GM21786 (cell line): ENCODE measurements at regions not wholly inside any gene's neighbourhood (a gene's known extent, or its start where the extent isn't known, plus 50 kb on each side); places are given as distances from the start of the nearest gene placed in this dataset.
"Not testable (repeated sequence)": the region's sequence is repeated elsewhere in the genome, so short reads cannot be mapped to it uniquely, and the experiment has no call there.

Source experiments
- ATAC-seq: cut with Tn5 transposase; IDR thresholded peaks from one replicate; pipeline ENCODE4 v1.9.1; 2021; ENCODE audit not compliant: unreplicated experiment

DNA sequence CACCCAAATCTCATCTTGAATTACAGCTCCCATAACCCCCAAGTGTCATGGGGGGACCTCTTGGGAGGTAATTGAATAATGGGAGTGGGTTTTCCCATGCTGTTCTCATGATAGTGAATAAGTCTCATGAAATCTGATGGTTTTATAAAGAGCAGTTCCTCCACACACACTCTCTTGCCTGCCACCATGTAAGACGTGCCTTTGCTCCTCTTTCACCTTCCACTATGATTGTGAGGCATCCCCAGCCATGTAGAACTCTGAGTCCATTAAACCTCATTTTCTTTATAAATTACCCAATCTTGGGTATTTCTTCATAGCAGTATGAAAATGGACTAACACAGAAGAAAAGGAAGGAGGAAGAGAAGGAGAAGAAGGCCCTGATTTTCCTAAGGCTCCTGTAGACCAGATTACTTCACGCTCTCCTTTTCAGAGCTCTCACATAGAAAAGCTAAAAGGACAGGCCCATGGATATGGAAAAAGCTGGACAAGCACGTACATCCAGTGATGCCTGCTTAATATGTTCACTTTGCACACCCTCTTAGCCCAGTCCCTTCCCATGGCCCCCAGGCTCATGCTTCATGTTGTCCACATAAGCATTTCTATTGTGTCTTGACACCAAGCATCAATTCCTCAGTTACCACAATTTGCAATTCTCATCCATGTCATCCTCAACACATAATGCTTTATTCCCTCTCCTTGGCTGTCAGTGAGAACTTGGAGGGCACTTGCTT is 354.8 kb downstream of the CD83 start:
- no peak for ATAC-seq

DNA sequence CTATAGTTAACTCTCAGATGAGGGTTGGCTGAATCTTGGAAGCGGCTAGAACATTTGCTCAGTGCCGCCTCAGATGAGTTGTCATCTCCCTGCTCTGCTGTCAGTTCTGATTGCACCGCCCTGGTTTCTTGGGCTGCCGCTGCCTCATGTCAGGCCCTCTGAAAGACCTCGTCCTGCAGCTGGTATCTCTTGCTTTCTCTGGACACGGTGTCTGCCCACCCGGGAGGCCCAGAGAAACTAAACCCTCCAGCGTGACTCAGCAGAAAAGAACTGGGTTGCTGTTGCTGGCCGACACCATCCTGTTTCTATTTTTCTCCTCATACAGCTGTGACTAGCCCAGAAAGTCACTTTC is 355.4 kb downstream of the CD83 start:
- no peak for ATAC-seq

DNA sequence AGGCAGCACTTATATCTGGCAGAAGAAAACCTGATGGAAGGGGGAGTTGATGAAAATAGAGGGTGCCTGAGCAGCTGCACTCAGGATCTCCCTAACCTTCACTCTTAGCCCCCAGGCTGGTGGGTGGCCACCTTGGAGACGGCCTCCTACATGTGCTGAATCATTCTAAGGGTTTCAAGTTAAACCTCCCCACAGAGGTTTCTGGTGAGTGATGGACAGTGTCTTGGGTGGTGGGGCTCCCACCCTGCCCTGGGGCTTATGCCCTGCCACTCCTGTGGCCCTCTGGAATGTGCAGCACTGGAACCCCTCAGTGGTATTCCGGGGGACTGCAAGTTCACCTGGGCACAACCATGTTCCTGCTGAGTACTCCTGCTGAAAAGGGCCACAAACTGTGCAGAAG is 357.2 kb downstream of the CD83 start:
- ATAC-seq = no peak

DNA sequence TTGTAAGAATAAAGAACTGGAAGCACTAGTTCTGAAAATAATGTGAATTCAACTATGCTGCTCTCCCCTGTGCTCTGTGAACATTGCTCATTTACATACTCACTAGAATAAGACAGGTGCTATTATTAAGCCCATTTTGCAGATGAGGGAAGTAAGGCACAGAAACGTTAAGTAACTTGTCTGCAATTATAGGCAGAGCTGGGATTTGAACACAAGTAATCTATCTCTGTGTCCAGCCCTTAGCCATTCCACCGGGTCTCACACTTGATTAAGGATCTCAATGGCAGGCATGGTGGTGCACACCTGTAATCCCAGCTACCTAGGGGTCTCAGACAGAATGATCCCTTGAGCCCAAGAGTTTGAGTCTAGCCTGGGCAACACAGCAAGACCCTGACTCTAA is 357.7 kb downstream of the CD83 start:
- ATAC-seq = no peak

DNA sequence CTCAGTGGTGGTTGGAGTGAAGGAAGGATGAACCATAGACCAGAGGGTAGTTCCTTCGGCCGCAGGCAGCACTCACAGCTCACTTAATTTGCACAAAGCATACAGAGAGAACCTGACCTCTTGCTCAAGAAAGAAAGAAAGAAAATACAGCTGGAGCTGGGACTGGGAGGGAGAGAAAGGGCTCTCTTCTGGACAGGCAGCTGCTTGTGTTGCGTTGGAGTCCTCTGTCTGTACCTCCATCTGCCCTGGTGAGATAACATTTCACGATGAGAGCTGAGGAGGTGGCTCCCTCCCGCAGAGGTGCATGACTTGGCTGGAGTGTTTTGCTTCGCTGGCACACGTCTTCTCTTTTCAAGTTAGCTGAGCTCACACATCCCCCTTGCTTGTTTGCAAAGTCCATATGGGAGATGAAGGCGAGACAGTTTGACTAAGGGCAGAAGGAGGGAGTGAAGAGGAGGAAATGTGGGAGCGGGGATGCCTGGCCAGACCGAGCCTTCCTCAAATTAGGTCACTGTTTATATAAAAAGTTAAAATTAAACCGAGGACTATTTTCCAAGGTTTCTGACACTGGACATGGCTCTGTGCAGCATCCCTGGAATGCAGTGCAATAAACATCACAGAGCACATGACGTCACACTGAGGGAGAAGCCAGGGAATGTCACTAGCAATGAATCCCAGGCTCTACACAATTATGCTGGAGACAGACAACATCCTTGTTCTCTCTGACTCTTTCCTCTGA is 359.4 kb downstream of the CD83 start:
- ATAC-seq = no peak

DNA sequence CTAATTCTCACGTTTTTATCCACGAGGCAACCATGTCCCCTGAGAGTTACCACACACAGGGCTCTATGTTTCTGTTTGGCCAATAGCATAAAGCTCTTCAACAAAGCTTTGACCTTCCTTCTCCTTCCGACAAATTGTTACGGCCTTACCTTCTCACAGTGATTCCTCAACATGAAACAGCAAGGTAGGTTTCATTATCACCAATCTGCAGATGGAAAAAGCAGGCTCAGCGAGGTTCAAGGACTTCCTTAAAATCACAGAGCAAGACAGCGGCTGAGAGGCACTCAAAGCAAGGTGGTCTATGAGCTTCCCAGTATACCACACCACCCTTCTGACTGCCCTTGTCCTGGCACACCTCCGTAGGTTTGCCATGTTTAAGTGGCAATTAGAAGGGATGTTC is 360.0 kb downstream of the CD83 start:
- no peak for ATAC-seq

DNA sequence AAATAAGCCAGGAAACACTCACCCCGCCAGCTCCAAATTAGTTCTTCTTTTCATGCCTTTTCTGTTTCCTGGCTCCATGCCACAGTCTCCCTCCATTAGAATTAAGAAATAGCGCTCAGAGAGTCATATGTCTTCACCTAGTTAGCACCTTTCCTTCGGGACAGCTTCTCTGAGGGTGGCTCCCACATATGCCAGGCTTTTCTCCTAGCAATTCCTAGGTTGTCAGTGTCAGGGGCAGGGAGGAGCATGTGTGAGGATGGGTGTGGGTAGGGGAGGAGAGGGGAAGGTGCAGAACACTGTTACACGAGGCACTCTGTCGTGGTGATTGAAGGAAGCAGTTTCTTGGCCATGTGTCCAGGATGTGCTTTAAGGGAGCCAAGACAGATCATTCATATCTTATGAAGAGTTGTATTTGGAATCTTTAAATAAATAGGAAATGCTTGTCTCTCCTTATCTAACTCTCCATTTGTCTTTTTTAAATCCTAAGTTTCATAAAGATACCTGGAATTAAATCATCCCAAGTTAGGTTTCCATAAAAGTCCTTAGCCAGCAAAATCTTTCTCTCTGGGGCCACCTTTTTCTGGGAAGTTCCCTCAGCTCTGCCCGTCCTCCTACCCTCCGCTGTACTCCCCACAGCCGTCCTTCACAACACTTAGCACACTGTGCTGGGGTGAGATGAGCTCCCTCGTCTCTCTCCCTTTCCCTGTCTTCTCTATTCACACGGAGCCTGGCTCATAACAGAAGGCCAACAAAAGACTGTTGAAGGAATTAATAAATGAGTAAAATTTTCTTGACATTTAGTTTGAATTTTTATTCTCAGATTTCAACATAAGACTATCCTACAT is 361.0 kb downstream of the CD83 start:
- ATAC-seq = no peak

DNA sequence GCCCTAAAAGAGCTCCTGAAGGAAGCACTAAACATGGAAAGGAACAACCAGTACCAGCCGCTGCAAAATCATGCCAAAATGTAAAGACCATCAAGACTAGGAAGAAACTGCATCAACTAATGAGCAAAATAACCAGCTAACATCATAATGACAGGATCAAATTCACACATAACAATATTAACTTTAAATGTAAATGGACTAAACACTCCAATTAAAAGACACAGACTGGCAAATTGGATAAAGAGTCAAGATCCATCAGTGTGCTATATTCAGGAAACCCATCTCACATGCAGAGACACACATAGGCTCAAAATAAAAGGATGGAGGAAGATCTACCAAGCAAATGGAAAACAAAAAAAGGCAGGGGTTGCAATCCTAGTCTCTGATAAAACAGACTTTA is 364.4 kb downstream of the CD83 start:
- ATAC-seq = not testable (repeated sequence)

DNA sequence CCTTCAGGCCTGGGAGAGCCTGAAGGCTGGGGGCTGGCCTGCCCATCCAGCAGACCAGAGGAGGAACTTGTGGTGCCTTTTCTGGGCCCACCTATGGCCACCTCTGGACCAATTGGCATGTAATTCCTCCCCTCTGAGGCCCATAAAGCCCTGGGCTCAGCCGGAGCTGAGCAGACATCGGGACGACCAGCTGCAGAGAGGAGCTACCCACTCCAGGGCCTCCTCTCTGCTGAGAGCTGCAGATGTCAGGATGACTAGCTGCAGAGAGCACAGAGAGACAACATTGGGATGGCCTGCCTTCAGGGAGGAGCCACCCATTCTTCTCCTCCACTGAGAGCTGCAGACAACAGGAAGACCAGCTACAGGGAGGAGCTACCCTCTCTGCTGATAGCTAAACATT is 370.1 kb downstream of the CD83 start:
- no peak for ATAC-seq

DNA sequence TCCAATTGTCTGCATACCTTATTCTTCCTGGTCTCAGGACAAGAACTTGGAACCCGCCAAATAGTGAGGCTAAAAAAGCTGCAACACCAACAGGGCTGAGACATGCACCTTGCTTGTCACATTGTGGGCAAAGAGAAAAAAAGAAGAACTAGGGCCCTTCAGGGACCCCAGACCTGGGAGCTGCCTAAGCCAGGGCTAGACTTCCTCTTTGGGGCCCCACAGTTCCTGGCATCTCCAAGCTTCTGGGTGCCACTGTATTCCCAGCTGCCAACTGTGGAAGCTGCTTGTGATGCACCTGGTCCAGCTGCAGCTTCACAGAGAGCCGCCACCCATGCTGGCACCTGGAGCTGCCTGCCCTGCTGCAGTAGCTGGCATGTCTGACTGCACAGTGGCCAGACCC is 370.6 kb downstream of the CD83 start:
- ATAC-seq = no peak

DNA sequence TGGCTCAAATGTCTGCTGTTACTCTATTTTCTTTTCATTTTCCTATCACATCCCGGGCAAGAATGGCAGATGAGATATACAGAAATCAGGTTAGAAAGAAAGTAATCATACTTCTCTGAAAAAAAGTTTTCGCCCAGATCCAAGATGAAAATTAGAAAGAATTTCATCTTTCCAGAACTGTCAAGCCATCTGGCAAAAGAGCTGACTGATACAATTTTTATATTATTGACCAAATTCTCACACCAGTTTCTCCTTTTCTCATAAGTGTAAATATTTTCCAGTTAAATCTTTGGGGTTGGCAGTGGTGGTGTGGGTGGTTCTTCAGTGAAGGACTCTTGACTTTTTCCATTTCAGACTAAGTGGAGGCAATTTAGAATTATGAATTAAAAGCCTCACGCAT is 371.9 kb downstream of the CD83 start:
- ATAC-seq = no peak

DNA sequence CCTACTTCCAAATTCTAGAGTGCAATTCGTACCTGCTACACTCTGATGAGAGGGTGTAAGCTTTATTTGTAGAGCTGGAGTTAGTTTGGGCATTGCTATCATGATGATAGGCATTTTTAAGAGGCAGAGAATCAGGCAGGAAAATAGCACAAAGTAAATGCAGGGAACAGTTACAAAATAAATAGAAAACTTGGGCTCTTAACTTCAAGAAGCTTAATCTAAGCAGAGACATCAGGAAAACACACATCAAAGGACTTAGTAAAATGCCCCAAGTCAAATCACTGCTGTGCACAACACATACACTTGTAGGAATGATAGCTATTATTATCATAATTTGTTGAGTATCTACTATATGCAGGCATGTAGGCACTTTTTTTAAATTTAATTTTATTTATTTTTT is 381.2 kb downstream of the CD83 start:
- ATAC-seq = no peak

DNA sequence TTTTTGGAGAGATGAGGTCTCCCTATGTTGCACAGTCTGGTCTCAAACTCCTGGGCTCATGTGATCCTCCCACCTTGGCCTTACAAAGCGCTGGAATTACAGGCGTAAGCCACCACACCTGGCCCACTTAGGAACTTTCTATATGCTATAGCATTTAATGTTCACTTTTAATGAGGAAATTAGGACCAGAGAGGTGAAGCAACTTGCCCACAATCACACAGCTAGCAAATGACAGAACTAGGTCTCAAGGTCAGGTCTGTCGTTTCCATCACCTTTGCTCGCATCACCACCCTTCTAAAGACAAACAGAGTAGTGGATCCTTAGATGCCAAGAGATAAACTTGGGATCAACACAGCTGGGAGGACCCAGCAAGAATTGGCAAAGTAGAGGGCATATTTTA is 381.7 kb downstream of the CD83 start:
- no peak for ATAC-seq

DNA sequence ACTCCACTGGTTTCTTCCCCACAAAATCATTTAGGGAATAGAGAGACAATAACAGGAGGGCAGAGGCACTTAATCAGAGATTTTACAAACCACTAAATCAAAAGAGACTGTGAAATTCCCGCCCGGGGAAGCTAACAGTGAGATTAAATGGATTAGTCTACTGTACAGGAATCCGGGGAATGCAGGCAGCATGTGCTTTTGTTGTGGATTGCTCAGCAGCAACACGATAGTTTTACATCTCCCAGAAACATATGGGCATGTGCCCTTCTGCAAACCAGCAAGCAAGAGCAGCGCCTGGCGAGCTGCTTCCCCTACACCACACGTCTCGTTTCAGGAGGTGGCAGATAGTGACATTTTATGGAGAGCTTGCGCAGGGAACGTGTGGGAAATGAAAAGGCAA is 382.3 kb downstream of the CD83 start:
- ATAC-seq = no peak

DNA sequence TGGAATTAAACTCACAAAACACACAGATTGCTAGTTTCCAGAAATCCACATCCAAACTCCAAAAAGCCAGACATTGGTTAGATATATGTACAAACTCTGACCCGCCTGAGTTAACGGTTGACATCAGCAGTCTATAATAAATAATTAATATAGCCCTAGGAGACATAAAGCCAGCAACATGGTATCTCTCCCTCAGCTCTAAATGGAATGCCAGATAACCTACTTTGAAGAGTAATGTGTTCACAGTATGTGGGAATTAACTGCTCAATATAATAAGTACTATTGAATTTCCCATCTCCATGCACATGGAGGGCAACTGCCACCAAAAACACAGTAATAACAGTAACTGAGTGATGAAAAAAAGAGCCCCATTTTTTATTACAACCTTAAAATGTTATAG is 383.2 kb downstream of the CD83 start:
- no peak for ATAC-seq

DNA sequence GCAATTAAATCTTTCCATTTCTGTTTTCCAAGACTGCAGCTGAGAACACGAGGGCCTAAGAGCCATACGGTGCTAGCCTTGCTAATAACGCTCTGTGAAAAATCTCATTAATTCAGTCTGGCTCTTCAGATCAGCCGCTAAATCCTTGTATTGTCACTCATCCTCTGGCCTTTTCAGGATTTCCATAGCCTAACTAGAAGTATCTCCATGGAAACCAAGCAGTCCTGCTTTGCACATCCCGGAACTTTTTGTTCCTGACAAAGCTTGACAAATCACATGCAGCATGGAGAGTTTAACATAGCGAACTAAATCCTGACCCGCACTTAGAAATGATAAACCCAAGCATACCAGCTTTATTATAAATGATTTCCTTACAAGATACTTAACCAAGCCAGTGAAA is 383.7 kb downstream of the CD83 start:
- no peak for ATAC-seq

DNA sequence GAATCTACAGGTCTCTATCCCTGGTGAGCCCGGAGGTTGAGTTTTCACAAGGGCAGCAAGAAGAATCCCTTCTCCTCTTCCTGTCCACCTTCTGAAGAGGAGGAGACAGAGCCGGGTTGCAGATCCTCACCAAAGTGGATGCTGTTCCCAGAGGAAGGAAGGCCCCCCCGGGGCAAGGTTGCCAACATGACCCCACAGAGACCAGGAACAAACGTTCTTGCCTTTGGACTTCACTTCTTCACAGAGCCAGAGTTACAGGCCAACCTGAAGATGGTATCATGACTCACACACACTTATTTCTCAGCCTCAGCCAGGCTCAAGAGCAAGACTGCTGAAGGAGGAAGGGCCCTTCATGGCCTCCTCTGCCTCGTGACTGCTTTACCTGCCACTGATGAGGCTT is 384.3 kb downstream of the CD83 start:
- ATAC-seq = no peak

DNA sequence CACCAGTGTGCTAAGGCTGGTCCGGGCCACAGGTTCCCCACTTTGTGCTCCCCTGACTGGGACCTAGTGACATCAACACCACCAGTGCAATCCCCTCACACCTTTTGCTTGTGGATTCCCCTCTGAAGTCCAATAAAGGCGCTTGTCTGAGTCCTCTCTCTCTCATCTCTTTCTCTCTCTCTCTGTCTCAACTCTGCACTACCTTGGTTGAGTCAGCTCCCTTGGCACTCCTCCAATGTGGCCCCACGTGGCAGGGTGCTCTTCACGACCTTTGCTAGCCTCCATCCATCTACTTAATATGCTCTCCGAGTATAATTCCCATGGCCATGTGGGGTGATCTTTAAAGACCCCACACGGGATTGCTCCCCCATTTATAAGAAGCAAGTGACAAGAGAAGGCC is 385.0 kb downstream of the CD83 start:
- ATAC-seq = no peak

DNA sequence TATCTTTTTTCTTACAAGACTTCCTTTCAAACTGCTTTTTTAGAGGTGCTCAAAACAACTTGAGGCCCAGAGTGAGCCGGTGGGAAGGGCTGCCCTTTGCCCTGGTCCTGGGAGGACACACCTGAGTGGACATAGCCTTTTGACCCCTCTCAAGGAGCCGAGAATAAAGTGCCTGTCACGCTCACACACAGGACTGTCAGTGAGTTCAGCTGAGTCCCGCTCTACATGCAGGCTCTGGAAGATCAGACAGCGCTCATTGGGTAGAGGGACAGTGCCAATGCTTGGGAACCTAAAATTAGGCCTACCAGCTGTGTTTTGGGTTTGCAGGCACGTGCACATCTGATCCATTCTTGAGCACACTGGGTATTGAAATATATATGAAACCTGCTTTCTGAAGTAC is 387.8 kb downstream of the CD83 start:
- ATAC-seq = no peak

DNA sequence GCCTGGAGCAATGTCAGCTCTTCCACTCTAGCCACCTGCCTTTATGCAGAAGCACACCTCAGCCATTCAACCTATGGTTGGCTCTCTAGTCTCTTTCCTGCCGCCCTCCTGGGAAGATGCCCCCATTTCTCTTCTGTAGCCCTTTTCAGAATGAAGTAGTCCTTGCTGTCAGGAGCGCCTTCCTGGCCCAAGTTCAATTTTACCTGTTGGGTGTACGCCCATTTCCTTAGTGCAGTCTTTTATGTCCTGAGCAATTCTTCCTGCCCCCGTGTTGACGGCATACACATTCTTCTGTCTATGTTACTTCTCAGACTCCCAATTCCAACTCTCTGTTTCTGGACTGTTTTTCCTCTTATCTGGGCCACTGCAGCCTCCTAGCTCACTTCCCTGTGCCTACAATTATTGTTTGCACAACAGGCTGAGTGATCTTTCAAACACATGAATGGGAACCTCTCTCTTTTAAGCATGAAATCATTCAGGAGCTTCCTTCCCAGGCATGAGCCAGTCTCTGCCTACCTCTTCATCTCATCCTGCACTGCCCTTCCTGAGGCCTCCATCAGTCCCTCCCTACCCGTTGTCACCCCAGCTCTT is 389.2 kb downstream of the CD83 start:
- no peak for ATAC-seq

DNA sequence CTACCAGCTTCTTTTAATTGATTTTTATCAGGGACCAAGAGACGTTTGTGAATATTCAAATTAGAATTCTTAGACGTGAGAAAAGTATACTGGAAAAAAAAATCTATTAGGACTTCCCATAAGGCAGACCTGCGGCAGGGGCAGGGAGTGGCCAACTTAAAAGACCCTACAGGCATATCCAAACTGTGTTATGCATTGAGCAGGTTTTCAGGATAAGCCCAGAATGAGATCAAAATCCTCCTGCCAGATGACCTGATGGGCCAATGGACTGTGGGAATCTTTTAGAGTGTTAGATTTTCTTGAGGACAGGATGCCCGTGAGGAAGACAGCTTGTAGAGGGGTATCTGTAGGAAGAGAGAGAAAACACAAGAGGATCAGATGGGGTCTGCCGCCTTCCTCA is 391.5 kb downstream of the CD83 start:
- no peak for ATAC-seq

DNA sequence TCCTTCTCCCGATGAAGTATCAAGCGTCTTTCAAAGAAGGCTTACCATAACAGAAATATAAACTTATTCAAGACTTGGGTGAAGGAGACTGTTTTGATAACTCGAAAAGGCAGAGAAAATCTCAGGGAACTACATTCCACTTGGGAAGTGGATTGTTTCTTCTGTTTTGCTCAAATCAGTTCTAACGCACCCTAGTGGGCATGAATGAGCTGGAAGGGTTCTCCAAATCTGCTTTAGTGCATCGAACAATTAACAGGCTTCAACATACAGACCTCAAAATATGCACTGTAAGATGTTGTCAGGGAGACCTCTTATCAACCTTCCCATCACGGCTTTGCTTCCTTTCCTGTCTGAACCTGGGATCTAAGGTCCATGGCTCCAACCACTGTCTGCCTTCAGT is 392.5 kb downstream of the CD83 start:
- ATAC-seq = no peak
